ENCODE measurements at regions not wholly inside any gene's neighbourhood (a gene's known extent, or its start where the extent isn't known, plus 50 kb on each side); places are given as distances from the start of the nearest gene placed in this dataset.

- no peak for TF ChIP-seq POLR2A (IDR thresholded peaks at IDR 0.05)
- no peak for TF ChIP-seq POLR2AphosphoS5 (IDR thresholded peaks at IDR 0.05; ENCODE audit: insufficient read depth in 1 of 2, low read depth in 1 of 2)
Measured at GRCh38 chr16:26530584-26531289, 536.0 kb upstream of the C16orf82 start.

Data from vagina (tissue), 2 donors.